Activated T-cell treated with anti-CD3 and anti-CD28 coated beads for 48 hours (primary cell): ENCODE measurements at regions not wholly inside any gene's neighbourhood (a gene's known extent, or its start where the extent isn't known, plus 50 kb on each side); places are given as distances from the start of the nearest gene placed in this dataset.
"Not testable (repeated sequence)": the region's sequence is repeated elsewhere in the genome, so short reads cannot be mapped to it uniquely, and the experiment has no call there.

ENCODE experiments used
- DNase-seq: peaks from one replicate; pipeline ENCODE4 v3.0.0-alpha.2; 2020; ENCODE audit warnings: low read depth

DNA sequence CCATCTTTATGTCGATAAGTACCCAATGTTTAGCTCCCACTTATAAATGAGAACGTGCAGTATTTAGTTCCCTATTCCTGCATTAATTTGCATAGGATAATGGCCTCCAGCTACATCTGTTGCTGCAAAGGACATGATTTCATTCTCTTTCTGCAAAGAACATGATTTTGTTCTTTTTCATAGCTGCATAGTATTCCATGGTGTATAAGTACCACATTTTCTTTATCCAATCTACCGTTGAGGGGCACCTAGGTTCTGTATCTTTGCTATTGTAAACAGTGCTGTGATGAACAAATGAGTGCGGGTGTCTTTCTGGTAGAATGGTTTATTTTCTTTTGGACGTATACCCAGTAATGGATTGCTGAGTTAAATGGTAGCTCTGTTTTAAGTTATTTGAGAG, 63.0 kb downstream of the HLX start:
- no peak for DNase-seq

DNA sequence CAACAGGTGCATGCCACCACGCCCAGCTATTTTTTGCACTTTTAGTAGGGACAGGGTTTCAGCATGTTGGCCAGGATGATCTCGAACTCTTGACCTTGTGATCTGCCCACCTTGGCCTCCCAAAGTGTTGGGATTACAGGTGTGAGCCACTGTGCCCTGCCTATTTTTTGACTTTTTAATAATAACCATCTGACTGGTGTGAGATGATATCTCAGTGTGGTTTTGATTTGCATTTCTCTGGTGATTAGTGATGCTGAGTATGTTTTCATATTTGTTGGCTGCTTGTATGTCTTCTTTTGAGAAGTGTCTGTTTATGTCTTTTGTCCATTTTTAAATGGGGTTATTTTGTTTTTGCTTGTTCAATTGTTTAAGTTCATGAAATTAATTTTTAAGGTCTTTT, 63.7 kb downstream of the HLX start:
- DNase-seq = not testable (repeated sequence)

DNA sequence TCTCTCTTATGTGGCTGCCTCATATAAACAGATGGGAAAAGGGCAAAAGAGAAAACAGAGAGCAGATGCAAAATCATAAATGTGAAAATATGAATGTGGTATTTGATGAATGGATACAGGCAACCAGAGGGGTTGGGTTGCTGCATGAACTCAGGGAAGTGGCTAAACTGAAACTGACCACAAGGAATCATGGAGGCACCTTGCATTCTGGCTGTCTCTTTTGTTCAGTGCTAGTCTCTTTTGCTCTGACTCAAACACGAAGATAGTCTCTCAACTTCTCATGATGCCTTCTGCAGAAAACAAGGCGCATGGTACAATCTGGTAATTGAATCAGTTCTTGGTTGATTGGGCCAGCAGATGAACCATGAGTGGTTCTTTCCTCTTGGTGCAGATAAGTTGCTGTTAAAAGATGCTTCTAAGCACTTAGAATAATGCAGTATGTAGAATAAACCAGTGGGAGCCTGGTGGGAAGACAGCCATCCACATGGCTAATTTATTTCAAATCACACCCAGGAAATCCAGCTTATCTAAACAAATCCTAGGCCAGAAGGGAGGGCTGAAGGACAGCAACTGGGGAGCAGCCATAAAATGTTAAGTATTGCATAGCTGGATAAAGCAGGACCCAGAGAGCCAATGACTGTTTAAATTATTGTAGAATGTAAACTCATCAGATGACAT, 64.2 kb downstream of the HLX start:
- DNase-seq = no peak

DNA sequence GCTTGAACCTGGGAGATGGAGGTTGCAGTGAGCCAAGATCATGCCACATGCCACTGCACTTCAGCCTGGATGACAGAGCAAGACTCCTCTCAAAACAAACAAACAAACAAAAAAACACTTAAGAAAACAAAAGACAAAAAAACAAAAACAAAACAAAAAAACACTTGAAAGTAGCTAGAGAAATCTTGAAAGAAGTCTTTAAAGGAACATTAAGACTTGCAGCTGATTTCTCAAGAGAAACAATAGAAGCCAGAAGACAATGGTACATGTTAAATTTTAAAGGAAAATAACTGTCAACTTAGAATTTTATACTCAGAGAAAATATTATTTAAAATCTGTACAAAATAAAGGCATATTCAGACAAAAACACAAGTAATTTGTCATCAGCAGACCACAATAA, 71.3 kb downstream of the HLX start:
- no peak for DNase-seq

DNA sequence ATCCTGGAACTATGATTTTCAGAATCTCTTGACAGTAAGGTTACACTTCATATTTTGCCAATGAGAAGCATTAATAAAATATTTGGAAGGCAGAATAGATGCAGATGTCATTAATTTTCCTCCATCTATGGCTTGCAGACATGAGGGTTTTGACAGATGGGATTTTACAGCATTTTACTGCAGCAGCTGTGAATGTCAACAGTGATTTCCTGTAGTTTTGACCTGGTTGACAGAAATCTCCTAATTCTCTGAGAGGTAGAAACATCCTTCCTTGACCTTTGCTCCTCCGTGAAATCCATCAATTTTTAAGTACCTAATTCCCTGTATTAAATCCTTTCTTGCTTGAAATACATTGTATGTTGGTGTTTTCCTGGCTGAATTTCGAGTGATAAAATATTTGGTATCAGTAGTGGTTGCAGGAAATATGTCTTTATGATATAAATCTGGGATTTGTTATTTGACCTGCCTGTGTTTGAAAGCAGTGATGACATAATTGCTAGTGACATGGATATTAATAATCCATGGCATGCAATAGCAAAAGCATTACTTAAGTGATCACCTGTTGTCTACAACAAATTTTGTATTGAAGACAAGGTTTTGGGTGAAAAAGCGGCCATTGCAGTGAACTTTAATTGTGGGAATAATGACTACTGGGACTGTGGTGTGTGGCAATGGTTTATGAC, 73.9 kb downstream of the HLX start:
- no peak for DNase-seq

DNA sequence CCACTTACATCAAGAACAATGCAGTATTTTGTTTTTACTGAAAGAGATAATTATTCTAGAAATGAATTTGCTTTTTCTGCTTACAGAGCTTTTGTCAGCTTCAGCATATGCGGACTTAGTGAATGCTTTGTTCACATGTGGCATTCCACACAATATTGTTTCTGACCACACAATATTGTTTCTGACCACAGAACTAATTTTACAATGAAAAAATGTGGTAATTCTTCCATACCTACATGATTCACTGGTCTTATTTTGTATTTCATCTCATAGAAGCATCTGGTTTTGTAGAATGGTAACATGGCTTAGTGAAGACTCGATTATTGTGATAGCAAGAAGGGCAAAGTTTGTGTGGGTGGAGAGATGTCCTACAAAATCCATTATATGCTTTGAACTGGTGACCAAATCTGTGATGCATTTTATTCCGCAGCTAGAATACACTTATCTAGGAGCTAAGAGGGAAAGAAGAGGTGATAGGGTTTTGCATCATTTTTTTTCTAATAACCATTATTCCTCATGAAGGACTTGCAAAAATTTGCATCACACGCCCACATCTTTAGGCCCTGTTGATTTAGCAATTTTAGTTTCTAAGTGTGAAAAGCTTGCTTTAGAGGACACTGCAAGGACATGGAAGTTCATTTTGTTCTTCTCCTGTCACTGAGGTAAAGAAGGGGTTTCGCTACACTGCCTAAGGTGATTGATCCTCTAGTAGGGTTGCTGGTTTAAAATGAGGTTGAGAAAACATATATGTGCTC, 75.3 kb downstream of the HLX start:
- DNase-seq = no peak

DNA sequence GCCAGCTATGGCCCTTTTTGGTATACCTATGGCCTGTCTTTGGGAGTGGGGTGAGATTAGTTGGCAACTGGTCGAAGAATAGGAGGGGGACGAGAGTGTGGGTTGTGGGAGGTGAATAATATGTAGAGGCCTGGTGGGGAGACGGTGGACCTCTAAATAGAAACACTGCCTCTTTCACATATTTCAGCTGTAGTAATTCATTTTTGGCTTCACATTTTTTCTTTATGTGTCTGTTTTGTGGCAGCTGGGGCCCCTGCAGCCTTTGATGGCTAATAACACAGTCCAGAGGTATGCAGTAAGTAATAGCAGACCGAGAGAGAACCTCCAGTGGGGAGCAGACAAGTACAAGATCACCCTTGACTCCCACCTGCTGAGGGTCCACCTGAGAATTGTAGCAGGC, 75.9 kb downstream of the HLX start:
- no peak for DNase-seq

DNA sequence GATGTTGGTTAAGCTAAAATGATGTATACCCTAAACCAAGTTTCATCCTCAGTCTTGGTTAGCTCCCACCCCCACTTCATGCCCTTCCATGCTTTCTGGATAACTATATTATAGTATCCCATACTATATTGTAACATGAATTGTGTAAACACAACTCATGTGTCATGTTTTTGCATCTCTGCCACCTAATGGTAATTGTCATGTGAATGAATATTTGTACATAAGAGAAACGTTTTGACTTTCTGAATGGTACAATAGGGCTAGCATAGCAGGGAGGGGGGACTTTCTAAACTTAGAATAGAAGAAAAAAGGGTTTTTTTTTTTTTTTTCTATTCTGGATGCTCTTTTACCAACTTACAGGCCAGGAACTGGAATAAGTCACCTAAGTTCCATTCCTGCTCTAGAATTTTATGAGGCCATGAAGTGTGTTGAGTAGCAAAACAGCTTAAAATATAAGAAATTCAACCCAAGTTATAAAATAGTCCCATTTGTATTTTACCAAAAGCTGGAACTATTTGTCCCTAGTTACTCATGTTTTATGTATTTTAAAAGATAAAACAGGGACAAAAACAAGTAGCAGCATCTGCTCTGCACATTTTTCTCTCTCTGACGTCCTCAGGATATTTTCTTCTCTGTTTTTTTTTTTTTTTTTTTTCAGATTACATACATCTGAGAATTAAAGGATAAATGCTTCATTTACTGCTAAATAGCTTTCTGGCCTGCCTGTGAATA, 77.4 kb downstream of the HLX start:
- DNase-seq = no peak

DNA sequence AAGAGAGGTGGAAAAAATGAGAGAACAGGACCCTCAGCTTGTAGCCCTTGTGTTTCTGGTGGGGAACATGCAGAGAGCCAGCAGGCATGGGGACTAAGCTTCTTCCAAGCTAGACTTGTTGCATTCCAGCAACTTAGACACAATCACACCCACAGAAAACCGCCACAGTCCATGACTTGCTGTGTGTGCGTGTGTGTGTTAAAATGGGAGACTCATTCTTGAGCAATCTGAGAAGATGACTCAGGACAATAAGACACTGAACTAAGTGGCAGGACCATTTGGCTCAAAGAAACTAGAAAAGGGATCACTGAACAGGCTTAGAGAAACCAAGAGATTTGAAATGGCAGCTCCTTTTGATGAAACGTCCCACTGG, 78.0 kb downstream of the HLX start:
- no peak for DNase-seq

DNA sequence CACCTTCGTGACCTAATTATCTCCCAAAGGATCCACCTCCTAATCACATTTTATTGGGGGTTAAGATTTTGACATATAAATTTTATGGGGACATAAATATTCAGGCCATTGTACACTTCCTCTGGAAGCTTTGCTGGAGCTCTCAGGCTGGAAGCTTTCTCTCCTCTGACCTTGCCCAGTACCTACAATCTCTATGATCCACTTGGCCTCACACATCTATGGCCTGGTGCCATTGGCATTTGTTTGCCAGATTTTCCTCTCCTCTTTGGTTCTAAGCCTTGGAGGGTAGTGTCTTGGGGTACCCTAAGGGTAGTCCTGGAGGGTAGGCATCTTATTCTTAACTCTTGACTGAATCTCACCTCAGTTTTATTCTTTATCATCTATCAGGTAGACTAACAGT, 79.0 kb downstream of the HLX start:
- DNase-seq = no peak

DNA sequence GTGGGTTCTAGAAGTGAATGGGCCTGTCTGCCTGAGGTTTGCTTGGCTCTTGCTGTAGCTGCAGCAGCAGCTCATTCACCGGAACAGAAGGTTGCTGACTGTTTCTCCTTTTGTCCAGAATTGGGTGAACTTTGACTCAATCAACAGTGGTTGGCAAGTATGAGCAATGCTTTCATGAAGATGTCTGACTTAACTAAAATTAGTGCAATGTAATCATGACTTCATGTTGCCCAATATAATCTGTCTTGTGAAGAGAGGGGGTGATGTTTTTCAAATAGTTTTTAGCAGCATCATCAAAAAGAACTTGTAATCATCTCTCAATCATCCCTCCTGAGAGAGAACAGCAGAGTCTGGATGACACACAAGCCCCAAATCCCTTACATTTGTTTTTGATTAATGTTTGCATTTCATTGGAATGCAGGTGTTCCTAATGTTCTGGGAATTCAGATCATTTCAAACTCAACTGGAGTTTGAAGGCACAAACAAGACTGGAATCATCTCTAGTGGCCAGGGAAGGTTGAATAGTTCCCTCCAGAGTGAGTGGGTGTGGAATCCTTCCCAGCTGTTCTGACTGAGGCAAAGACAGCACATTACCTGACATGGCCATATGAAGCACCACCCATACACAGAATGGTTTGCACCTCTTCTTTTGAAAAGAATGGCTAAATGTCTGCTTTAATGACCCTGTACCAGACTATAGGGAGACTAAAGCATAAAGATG, 82.9 kb downstream of the HLX start:
- DNase-seq = no peak

DNA sequence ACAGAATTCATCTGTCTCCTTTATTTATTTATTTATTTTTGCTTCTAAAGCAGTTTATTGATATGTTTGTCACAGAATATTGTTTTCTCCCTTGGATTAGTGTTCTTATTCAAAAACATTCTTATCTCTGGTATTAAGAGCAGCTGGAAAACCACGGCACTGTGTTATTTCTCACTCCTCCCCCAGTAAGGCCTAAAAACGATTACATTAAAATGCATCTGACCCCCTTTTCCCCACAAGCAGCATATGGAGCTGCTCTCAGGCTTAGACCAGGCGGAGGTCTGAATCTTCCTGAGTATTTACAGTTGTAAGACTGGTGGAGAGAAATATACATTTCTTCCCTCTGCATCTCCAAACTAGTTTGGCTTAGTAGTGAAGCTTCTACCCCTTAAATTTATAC, 86.8 kb downstream of the HLX start:
- DNase-seq = no peak

DNA sequence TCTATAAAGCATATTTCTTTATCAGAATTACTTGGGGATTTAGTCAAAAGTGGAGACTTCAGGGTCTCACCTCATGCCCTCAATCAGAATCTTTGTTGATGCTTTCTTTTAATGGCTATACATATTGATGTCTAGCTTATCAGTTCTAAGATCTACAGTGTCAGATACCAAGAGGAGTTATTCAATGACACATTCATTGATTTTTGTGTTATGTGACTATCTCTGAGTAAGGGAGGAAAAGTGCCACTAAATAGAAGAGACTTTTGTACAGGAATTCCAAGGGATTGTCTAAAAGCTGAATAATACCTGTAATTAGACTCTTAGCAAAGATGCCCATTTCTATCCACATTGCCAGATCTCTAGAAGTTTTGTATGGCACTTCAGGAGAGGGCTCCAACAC, 87.2 kb downstream of the HLX start:
- DNase-seq = no peak

DNA sequence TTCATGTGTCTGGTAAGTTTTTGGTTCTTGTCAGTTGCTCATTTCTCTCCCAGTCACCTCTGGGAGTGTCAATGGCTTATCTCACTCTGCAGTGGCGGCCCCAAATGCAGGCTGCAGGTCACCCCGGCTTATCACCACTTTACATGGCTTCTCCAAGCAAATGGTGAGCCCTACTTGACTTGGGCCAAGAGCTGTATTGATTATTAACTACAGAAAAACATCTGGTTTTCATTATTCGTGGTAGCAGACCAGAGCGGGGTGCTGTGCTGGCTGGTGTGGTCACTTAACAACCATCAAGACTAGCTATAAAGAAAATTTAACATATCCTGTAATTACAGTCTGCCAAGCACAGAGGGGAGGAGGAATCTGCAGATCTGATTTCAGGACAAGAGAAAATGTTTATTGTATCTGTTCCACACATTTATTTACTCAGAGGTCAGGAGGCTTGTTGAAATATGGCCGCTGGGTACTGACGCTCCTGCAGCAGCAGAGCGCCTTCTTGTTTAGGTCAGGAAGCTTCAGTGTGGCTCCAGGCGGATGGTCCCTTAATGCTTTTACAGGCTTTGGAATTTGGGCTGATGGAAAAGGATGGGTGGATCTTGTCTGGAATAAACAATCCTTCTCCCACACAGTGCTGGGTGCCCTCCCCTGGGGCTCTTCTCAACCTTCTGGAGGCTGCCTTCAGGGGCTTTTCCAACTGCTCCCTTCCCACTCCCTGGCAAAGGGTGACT, 87.8 kb downstream of the HLX start:
- DNase-seq = no peak

DNA sequence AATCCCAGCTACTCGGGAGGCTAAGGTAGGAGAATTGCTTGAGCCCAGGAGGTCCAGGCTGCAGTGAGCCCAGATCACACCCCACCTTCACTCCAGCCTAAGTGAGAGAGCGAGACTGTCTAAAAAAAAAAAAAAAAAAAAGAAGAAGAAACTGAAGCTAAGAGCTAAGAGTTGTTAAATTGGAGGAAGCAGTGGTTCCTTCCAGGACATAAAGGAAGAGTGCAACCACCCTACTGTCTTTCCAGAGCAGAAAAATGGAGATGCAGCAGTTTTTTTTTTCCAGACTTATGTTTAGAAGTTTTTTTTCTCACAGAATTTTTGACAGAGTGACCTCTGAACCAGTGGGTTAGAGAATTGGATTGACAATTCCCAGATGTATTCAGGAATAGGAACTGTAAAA, 88.7 kb downstream of the HLX start:
- no peak for DNase-seq

DNA sequence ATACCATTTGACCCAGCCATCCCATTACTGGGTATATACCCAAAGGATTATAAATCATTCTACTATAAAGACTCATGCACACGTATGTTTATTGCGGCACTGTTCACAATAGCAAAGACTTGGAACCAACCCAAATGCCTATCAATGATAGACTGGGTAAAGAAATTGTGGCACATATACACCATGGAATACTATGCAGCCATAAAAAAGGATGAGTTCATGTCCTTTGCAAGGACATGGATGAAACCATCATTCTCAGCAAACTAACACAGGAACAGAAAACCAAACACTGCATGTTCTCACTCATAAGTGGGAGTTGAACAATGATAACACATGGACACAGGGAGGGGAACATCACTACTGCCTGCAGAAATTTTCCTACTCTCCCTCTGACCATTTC, 90.0 kb downstream of the HLX start:
- DNase-seq = not testable (repeated sequence)

DNA sequence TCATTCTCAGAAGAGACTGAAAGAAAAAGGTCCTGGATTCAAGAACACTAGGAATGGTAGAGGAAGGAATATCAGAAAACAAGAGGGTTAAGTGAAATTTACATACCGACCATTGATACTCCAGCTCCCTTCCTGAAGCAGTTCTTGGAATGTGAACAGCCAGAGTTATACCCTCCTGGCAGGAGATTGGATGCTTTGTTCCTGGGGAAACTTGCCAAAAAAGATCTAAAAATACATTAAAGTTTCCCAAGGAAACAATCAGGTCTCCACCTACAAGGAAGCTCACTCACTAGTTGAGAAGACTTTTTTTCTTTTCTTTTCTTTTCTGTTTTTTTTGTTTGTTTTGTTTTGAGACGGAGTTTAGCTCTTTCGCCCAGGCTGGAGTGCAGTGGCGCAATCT, 91.1 kb downstream of the HLX start:
- no peak for DNase-seq

DNA sequence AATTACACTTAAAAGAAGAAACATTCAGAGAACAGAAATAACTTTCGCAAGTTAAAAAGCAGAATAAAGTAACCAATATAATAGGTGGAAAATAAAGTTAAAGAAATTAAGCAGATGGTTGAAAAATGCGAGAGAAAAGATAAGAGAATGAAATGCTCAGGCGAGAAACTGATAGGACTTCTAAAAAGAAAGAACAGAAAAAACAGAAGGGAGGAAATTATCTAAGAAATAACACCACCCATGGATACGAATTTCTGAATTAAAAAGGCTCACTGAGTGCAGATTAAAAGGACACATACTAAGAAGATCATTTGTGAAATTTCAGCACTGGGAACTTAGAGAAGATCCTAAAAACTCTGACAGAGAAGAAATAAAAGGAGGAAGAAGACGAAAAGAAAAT, 92.0 kb downstream of the HLX start:
- no peak for DNase-seq

DNA sequence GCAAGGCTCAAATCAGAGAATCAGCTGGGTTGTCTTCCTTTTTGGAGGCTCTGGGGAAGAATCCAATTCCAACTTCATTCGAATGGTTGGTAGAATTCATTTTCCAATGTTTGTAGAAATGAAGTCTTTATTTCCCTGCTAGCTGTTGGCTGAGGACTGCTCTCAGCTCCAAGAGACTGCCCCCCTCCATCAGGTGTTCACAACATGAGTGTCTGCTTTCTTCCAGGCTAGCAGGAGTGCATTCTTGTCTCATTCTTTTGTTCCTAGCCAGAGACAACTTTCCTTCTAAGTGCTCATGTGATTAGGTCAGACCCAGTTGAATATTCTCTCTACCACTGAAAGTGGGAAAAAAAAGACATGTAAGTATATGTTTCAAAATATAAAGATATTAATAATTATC, 95.2 kb downstream of the HLX start:
- DNase-seq = no peak

DNA sequence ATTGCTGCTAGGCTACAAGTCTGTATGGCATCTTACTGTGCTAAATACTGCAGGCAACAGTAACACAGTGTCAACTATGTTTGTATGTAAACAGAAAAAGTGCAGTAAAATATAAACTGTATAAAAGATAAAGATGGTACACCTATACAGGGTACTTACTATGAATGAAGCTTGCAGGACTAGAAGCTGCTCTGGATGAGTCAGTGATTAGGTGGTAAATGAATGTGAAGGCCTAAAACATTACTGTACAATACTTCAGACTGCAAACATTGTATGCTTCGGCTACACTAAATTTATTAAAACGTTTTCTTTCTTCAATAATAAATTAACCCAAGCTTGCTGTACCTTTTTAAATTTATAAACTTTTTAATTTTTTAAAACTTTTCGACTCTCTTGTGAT, 97.1 kb downstream of the HLX start:
- no peak for DNase-seq

DNA sequence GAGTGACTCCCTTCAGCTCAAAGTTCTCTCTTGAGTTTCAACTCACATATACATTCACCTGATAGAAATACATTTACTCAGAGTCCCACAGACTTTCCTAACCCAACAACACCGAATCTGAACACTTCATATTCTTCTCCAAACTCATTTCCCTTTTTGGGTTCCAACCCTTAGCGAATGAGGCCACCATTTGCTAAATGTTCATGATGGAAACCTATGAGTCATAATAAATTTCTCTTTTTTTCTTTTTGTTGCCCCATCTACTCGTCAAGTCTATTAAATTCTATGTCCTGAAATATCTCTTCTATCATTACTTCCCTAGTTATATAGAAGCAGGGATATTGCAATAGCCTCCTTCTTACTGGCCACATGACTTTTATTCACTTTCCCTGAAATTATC, 100.1 kb downstream of the HLX start:
- no peak for DNase-seq

DNA sequence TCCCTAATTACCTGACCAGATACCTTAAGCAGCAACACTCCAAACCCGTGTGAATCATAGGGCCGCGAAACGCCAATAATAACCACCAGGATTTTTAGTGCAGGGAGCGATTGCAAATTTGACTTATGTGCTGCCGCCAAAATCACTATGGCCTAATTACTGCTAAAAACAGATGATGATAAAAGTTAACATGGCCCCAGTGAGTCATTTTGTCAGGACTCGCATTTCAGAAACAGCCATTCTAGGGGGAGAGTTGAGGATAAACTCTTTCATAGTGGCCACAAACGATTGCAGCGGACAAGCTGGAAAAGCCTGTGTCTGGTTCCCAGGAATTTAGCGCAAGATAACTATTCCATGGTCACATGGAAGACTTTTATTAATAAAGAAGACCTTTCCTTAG, 103.4 kb downstream of the HLX start:
- no peak for DNase-seq
